WI38 (cell line): ENCODE measurements at regions not wholly inside any gene's neighbourhood (a gene's known extent, or its start where the extent isn't known, plus 50 kb on each side); places are given as distances from the start of the nearest gene placed in this dataset.

Source experiments
- H3K4me3 ChIP-seq: 2 replicates; pipeline ENCODE4 v1.5.1; 2011; ENCODE audit warnings: low read depth, mild to moderate bottlenecking, control low read depth, low read length
- TF ChIP-seq, protein P1 (sequence below): IDR thresholded peaks from 2 replicates; pipeline ENCODE4 v1.5.1; 2012; ENCODE audit warnings: low read depth, mild to moderate bottlenecking, control low read depth, low read length

GRCh38 chr4:81599742-81600380, 128.2 kb upstream of the RASGEF1B start:
- TF ChIP-seq, protein P1, sequence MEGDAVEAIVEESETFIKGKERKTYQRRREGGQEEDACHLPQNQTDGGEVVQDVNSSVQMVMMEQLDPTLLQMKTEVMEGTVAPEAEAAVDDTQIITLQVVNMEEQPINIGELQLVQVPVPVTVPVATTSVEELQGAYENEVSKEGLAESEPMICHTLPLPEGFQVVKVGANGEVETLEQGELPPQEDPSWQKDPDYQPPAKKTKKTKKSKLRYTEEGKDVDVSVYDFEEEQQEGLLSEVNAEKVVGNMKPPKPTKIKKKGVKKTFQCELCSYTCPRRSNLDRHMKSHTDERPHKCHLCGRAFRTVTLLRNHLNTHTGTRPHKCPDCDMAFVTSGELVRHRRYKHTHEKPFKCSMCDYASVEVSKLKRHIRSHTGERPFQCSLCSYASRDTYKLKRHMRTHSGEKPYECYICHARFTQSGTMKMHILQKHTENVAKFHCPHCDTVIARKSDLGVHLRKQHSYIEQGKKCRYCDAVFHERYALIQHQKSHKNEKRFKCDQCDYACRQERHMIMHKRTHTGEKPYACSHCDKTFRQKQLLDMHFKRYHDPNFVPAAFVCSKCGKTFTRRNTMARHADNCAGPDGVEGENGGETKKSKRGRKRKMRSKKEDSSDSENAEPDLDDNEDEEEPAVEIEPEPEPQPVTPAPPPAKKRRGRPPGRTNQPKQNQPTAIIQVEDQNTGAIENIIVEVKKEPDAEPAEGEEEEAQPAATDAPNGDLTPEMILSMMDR = no peak
- H3K4me3 ChIP-seq = no peak overlapping the region

DNA sequence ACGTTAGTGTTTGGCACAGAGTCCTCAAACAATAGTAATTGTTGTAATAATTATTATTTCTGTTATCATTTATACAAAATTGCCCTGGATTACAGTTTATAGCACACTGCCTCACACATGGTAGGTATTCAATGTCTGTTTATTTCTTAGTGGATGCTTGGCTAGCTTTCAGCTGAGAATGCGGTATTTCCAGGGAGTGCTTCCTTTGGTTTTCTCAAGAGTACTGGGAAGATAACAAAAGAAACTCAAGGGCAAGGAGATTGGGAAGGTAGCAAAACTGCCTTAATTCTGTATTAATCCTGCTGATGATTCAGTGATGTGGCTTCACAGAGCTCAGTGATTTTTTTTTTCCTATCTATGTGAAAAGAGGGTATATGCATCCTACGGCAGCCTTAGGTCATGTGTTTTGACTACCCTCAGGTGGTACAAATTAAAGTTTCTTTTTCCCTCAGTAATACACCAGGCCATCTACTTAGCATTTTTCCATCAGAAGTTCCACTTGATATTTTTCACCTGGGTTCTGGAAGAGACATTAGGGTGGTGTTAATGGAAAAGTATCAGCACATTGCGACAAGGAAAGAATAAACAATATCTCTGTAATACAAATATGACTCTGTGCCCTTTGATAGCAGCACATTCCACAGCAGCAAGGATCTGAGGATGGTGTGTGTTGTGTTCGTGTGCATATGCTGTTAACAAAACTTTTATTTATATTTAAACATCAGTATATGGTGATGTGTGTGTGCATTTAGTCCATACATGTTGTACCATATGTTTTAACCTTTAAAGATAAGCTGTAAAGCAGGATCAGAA, 124.3 kb upstream of the RASGEF1B start:
- TF ChIP-seq, protein P1 = no peak
- H3K4me3 ChIP-seq = no peak overlapping the region

DNA sequence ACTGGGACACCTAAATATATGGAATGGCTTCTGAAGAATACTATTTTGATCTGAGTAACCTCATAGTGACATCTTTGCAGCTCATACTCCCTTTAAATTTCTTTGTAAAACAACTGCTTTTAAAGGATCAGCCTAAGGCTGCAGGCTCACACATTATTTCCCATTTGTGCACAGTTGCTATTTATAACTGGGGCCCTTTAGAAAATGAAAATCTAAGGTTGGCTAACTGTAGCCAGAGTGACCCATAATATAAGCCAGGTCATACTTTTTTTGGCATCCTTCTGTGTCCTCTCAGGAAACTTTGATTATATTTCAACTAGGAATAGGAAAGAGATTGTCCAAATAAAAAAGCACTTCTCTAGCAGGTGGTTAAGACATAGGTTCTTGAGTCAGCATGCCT, 123.6 kb upstream of the RASGEF1B start:
- TF ChIP-seq, protein P1 = no peak
- no peak overlapping the region for H3K4me3 ChIP-seq

DNA sequence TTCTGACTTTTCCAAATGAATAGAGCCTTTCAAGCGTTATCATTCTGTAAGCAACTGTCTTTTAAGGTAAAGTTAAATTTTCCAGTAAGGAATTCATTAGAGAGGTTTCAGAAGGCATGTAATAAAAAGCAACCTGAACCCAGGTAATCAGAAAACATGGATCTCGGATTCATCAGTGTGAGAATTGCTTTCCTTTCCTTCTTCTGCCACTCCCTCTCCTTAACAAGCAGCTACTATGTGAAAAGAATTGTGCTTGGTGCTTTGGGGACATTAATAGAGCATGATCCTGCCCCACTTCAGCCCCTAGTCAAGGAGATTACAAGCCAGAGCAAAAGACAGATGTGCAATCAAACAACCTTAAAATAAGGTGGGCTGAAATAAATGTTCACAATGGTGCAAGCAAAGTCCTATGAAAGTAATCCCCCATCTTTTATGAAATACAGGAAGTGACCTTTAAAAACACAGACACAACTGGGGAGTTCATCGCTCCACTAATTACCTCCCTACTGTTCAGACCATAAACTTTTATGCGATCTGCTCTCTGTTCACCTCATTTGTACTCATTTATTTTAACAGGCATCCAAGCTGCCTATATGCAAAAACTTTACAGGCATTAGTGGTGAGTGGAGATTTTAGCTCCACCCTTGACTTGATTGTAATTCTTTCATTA, 122.9 kb upstream of the RASGEF1B start:
- H3K4me3 ChIP-seq = no peak overlapping the region
- TF ChIP-seq, protein P1 = no peak

- no peak overlapping the region for H3K4me3 ChIP-seq
- TF ChIP-seq, protein P1 = no peak
Measured at GRCh38 chr4:81592701-81593100, 121.0 kb upstream of the RASGEF1B start.

GRCh38 chr4:81590596-81590995, 118.9 kb upstream of the RASGEF1B start:
- TF ChIP-seq, protein P1 = no peak
- no peak overlapping the region for H3K4me3 ChIP-seq

GRCh38 chr4:81589262-81589661, 117.6 kb upstream of the RASGEF1B start:
- no peak overlapping the region for H3K4me3 ChIP-seq
- TF ChIP-seq, protein P1 = no peak
